ENCODE measurements at regions not wholly inside any gene's neighbourhood (a gene's known extent, or its start where the extent isn't known, plus 50 kb on each side); places are given as distances from the start of the nearest gene placed in this dataset.

DNA sequence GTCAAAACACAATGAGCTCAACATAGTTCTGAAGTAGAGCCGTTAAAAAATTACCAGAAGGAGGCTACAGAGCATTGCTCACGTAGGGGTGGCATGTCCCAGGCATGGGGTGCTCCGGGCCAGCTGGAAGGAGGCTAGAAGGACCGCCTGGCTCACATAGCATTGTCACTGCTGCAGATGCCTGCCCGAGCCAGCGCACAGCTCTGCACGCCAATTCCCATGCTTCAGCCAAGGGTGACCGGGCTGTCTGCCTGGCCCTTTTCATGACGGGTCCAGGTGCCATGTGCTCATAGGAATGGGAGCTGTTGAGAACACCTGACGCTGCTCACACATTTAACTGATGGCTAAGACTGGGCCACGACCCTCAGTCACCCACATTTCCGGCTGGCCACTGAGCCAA is 228.9 kb upstream of the FOXF1 start:
- H3K9ac ChIP-seq (ENCODE audit: low read length), result no peak overlapping the region
- no peaks in the 10 kb centered on the region for H3K79me2 ChIP-seq (ENCODE audit: low read length)
- H3K27ac ChIP-seq (ENCODE audit: low read length), result no peak overlapping the region
- no peaks in the 10 kb centered on the region for H3K9me3 ChIP-seq (ENCODE audit: low read length)
- no peaks in the 10 kb centered on the region for H3K9me2 ChIP-seq (replicated peaks; ENCODE audit: insufficient read depth, low read length)
- no peaks in the 10 kb centered on the region for H3K4me1 ChIP-seq (ENCODE audit: low read length)
- no peak overlapping the region for H2AFZ ChIP-seq (ENCODE audit: low read length)
- no peaks in the 10 kb centered on the region for H4K20me1 ChIP-seq (ENCODE audit: insufficient read depth, low read depth, low read length)
- DNase-seq, result no peak
- H3K4me3 ChIP-seq (ENCODE audit: low read length), result no peak overlapping the region
- no peak overlapping the region for H3K4me2 ChIP-seq (ENCODE audit: low read depth, low read length, poor library complexity, severe bottlenecking)
- no peaks in the 10 kb centered on the region for H3K36me3 ChIP-seq (ENCODE audit: insufficient read depth, low read length)
- no peaks in the 10 kb centered on the region; the same call in 1 of the 2 replicates for H3K27me3 ChIP-seq (ENCODE audit: low read length)

DNA sequence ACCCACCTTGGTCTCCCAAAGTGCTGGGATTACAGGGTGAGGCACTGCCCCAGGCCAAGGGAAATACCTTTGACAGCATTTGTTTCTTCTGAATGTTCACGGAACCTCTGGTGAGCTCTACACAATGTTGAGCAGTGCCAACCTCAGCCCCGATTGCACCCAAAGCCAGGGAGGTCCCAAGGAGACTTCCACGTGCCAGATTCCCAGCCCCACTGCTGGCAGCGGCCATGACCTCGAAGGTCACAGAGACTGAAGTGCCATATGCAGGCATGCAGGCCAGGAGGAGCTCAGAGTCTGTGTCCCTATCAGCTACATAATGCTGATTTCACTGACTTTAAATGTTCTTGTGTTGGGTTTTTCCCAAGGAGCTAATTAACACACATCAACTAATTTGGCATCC is 226.4 kb upstream of the FOXF1 start:
- Histone ChIP-seq H3K27ac (ENCODE audit: low read length) (no peak overlapping the region), H3K36me3 (ENCODE audit: insufficient read depth, low read length) (no peaks in the 10 kb centered on the region), H3K9me2 (replicated peaks; ENCODE audit: insufficient read depth, low read length) (no peaks in the 10 kb centered on the region), H3K4me1 (ENCODE audit: low read length) (no peaks in the 10 kb centered on the region), H3K27me3 (ENCODE audit: low read length) (no peaks in the 10 kb centered on the region; the same call in 1 of the 2 replicates), H3K79me2 (ENCODE audit: low read length) (no peaks in the 10 kb centered on the region), H2AFZ (ENCODE audit: low read length) (no peak overlapping the region), H3K4me3 (ENCODE audit: low read length) (no peak overlapping the region), H4K20me1 (ENCODE audit: insufficient read depth, low read depth, low read length) (no peaks in the 10 kb centered on the region), H3K4me2 (ENCODE audit: low read depth, low read length, poor library complexity, severe bottlenecking) (no peak overlapping the region), H3K9ac (ENCODE audit: low read length) (no peak overlapping the region), H3K9me3 (ENCODE audit: low read length) (no peaks in the 10 kb centered on the region)
- DNase-seq, result no peak

DNA sequence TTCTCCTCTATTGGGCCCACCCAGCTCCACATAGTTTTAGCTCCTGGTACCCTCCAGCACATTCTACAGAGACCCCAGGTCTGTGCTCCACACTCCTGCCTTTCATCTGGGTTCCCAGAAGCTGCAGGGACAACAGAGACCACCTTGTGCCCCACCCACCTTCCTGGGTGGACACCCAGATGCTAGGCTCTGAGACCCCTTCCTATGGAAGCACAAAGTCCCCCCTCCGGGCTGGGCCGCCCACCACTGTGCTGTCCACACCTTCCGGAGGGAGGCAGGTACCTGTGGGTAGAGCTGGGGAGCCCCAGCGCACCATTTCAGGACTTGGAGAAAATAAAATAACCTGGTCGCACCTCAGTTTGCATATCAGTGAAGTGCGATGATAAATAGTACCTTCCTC is 224.9 kb upstream of the FOXF1 start:
- Histone ChIP-seq H3K79me2 (ENCODE audit: low read length) (no peaks in the 10 kb centered on the region), H4K20me1 (ENCODE audit: insufficient read depth, low read depth, low read length) (no peaks in the 10 kb centered on the region), H3K27ac (ENCODE audit: low read length) (no peak overlapping the region), H3K9me3 (ENCODE audit: low read length) (no peaks in the 10 kb centered on the region), H3K9ac (ENCODE audit: low read length) (no peak overlapping the region), H3K4me3 (ENCODE audit: low read length) (no peak overlapping the region), H3K9me2 (replicated peaks; ENCODE audit: insufficient read depth, low read length) (no peaks in the 10 kb centered on the region), H2AFZ (ENCODE audit: low read length) (no peak overlapping the region), H3K4me1 (ENCODE audit: low read length) (no peaks in the 10 kb centered on the region), H3K36me3 (ENCODE audit: insufficient read depth, low read length) (no peaks in the 10 kb centered on the region), H3K4me2 (ENCODE audit: low read depth, low read length, poor library complexity, severe bottlenecking) (no peak overlapping the region), H3K27me3 (ENCODE audit: low read length) (no peaks in the 10 kb centered on the region; the same call in 1 of the 2 replicates)
- DNase-seq, result no peak

DNA sequence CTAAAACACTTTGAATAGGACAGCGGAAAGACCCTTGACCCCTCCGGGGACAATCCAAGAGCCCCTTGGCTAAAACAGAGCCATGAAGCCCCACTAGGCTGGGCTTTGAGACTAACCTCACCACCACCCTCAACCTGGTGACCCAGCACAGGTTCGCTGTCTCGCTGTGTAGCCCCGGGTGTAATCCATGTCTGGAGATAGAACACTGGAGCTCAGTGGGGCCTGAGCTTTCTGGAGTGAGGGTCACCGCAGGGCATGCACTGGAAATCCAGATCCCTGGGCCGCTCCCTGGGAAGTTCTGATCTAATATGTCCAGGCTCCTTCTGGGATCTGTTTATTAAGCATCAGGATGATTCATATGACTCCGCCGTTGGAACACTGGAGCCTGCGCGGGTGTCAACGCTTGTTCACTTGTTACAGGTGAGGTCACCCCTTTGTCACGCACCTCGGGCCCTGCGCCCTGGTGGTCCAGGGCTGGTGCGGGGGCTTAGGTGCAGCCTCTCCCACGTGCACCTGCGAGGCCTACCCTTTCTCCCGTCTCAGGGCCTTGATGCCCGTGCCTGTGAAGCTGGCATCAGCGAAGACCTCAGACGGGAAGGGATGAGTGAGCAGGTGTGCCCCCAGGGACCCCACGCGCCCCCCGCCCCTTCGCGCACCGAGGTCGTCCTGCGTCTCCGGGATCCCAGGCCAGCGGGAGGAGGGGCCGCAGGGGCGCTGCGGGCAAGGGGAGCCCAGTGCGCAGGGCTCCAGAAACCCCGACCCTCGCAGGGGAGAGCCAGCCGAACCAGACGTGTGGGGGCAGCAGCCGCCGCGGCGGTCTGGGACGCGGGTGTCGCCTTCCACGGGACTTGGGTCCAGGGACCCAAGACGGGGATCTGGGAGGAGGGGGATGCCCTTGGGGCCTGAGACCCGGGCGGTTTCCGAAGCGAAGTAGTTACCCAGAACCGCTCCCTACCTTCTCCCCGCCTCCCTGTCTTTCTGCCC is 224.1 kb upstream of the FOXF1 start:
- DNase-seq, result no peak
- Histone ChIP-seq H3K27ac (ENCODE audit: low read length) (no peak overlapping the region), H2AFZ (ENCODE audit: low read length) (no peak overlapping the region), H3K4me3 (ENCODE audit: low read length) (no peak overlapping the region), H3K9me3 (ENCODE audit: low read length) (no peaks in the 10 kb centered on the region), H3K4me1 (ENCODE audit: low read length) (no peaks in the 10 kb centered on the region), H3K9ac (ENCODE audit: low read length) (no peak overlapping the region), H3K4me2 (ENCODE audit: low read depth, low read length, poor library complexity, severe bottlenecking) (no peak overlapping the region), H3K9me2 (replicated peaks; ENCODE audit: insufficient read depth, low read length) (no peaks in the 10 kb centered on the region), H3K36me3 (ENCODE audit: insufficient read depth, low read length) (no peaks in the 10 kb centered on the region), H3K27me3 (ENCODE audit: low read length) (no peaks in the 10 kb centered on the region; the same call in 1 of the 2 replicates), H3K79me2 (ENCODE audit: low read length) (no peaks in the 10 kb centered on the region), H4K20me1 (ENCODE audit: insufficient read depth, low read depth, low read length) (no peaks in the 10 kb centered on the region)

DNA sequence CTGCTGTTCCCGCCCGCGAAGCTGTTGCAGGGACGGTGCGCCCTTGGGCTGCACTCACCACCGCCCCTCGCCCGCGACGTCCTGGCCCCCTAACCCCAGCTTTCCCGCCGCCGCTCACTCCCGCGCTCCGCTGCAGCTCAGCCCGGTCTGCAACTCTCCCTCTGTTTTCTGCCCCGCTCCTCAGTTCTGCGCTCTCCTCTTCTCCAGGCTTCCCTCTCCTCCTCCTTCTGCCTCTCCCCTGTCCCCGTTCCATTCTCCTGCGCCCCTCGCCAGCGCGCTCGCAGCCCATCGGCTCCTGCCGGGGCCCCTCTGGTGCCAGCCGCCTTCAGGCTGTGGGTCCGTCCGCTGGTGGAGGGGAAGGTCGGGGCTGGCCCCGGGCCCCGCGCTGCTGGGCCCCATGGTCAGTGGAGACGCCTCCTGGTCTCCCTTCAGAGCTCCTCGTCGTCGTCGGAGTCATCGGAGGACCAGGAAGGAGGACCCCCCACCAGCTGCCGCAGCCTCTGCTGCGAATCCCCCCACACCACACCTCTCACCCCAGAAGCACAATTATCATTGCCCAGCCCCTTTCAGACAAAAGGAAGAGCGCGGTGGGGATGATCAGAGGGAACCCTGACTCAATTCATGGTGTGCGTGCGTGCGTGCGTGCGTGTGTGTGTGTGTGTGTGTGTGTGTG is 223.2 kb upstream of the FOXF1 start:
- H3K9me2 ChIP-seq (replicated peaks; ENCODE audit: insufficient read depth, low read length), result no peaks in the 10 kb centered on the region
- H3K4me3 ChIP-seq (ENCODE audit: low read length), result no peak overlapping the region
- no peak overlapping the region for H3K9ac ChIP-seq (ENCODE audit: low read length)
- no peak overlapping the region for H3K27ac ChIP-seq (ENCODE audit: low read length)
- no peaks in the 10 kb centered on the region for H3K36me3 ChIP-seq (ENCODE audit: insufficient read depth, low read length)
- H3K4me1 ChIP-seq (ENCODE audit: low read length), result no peaks in the 10 kb centered on the region
- no peaks in the 10 kb centered on the region for H3K79me2 ChIP-seq (ENCODE audit: low read length)
- no peak overlapping the region for H3K4me2 ChIP-seq (ENCODE audit: low read depth, low read length, poor library complexity, severe bottlenecking)
- no peak for DNase-seq
- no peaks in the 10 kb centered on the region; the same call in 1 of the 2 replicates for H3K27me3 ChIP-seq (ENCODE audit: low read length)
- no peaks in the 10 kb centered on the region for H4K20me1 ChIP-seq (ENCODE audit: insufficient read depth, low read depth, low read length)
- H3K9me3 ChIP-seq (ENCODE audit: low read length), result no peaks in the 10 kb centered on the region
- no peak overlapping the region for H2AFZ ChIP-seq (ENCODE audit: low read length)

DNA sequence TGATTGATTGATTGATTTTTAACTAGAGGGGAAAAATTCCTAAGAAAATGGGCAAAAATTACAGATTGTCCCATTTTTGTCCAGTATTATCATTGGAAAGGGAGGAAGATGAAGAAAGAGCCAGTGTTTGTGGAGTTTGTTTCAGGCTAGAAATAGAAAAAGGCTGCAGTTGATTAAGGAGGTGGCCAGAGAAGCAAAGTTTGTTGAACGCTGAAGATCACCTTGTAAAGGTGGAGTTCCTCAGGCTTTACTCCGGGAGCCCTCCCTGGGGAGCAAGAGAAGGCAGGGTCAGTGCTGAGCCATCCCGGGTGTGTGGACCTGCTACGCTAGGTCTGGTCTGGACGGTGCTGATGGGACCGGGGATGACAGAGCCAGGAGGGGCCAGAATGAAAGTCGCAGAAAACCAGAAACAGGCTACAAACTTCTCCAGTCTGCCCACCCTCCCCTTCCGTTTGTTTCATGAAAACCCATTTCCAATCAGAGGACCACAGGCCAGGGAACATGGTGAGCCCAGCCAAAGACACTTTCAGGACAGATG is 222.6 kb upstream of the FOXF1 start:
- Histone ChIP-seq H4K20me1 (ENCODE audit: insufficient read depth, low read depth, low read length) (no peaks in the 10 kb centered on the region), H3K9ac (ENCODE audit: low read length) (no peak overlapping the region), H3K4me3 (ENCODE audit: low read length) (no peak overlapping the region), H3K36me3 (ENCODE audit: insufficient read depth, low read length) (no peaks in the 10 kb centered on the region), H3K27me3 (ENCODE audit: low read length) (no peaks in the 10 kb centered on the region), H3K9me3 (ENCODE audit: low read length) (no peaks in the 10 kb centered on the region), H3K79me2 (ENCODE audit: low read length) (no peaks in the 10 kb centered on the region), H3K4me2 (ENCODE audit: low read depth, low read length, poor library complexity, severe bottlenecking) (no peak overlapping the region), H3K4me1 (ENCODE audit: low read length) (no peaks in the 10 kb centered on the region), H2AFZ (ENCODE audit: low read length) (no peak overlapping the region), H3K27ac (ENCODE audit: low read length) (no peak overlapping the region), H3K9me2 (replicated peaks; ENCODE audit: insufficient read depth, low read length) (no peaks in the 10 kb centered on the region)
- DNase-seq, result no peak

DNA sequence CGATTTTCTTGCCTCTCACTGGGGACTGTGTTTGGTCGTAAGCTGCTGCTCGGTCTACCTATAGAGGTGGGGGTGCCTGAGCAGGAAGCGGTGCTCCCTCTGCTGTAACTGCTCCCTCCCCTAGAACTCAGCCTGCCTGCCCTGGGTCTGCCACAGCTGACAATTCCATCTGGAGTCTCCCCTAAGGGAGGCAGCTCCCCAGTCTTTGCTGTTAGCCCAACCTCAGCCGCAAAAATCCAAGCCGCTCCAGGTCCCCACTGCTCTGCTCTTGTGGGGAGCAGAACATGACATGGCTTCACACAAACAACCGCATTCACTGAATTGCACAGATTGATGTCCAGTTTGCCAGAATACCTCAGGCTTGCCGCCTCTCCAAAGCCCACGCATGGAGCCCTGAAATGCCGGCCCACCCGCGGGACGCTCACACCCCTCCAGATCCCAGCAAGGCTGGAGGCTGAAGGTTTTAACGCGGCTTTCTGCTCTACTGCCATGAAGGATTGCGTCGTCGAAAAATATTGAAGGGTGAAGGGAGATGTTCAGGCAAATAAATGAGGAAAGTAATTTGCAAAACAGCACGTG is 221.5 kb upstream of the FOXF1 start:
- Histone ChIP-seq H3K27ac (ENCODE audit: low read length) (no peak overlapping the region), H3K4me3 (ENCODE audit: low read length) (no peak overlapping the region), H2AFZ (ENCODE audit: low read length) (no peak overlapping the region), H3K36me3 (ENCODE audit: insufficient read depth, low read length) (no peaks in the 10 kb centered on the region), H3K9ac (ENCODE audit: low read length) (no peak overlapping the region), H3K9me3 (ENCODE audit: low read length) (no peaks in the 10 kb centered on the region), H3K27me3 (ENCODE audit: low read length) (no peaks in the 10 kb centered on the region), H3K79me2 (ENCODE audit: low read length) (no peaks in the 10 kb centered on the region), H4K20me1 (ENCODE audit: insufficient read depth, low read depth, low read length) (no peaks in the 10 kb centered on the region), H3K9me2 (replicated peaks; ENCODE audit: insufficient read depth, low read length) (no peaks in the 10 kb centered on the region), H3K4me1 (ENCODE audit: low read length) (no peaks in the 10 kb centered on the region), H3K4me2 (ENCODE audit: low read depth, low read length, poor library complexity, severe bottlenecking) (no peak overlapping the region)
- DNase-seq, result no peak

DNA sequence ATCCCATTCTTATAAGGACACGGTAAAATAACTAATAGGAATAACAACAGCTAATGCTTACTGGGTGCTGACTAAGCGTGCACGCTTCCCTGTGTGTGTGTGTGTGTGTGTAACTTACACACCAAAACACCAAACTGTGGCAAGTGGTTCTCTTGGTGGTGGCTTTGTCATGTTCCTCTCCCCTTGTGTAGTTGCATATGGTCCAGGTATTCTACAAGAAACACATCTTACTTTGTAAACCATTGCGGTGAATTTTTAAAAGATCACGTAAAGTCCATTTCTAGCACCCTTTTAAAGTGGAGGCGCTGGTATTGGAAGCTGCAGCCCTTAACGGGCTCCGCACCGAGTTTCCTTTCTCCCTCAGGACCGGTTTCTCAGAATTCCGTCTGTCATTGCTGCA is 221.0 kb upstream of the FOXF1 start:
- no peaks in the 10 kb centered on the region for H3K36me3 ChIP-seq (ENCODE audit: insufficient read depth, low read length)
- H3K79me2 ChIP-seq (ENCODE audit: low read length), result no peaks in the 10 kb centered on the region
- H3K4me1 ChIP-seq (ENCODE audit: low read length), result no peaks in the 10 kb centered on the region
- H3K27me3 ChIP-seq (ENCODE audit: low read length), result no peaks in the 10 kb centered on the region
- H3K4me2 ChIP-seq (ENCODE audit: low read depth, low read length, poor library complexity, severe bottlenecking), result no peak overlapping the region
- no peaks in the 10 kb centered on the region for H3K9me2 ChIP-seq (replicated peaks; ENCODE audit: insufficient read depth, low read length)
- no peak for DNase-seq
- H2AFZ ChIP-seq (ENCODE audit: low read length), result no peak overlapping the region
- no peak overlapping the region for H3K27ac ChIP-seq (ENCODE audit: low read length)
- no peak overlapping the region for H3K9ac ChIP-seq (ENCODE audit: low read length)
- no peak overlapping the region for H3K4me3 ChIP-seq (ENCODE audit: low read length)
- no peaks in the 10 kb centered on the region for H4K20me1 ChIP-seq (ENCODE audit: insufficient read depth, low read depth, low read length)
- H3K9me3 ChIP-seq (ENCODE audit: low read length), result no peaks in the 10 kb centered on the region
